Renal pelvis (tissue), 1 donor: ENCODE measurements at regions not wholly inside any gene's neighbourhood (a gene's known extent, or its start where the extent isn't known, plus 50 kb on each side); places are given as distances from the start of the nearest gene placed in this dataset.
"Not testable (repeated sequence)": the region's sequence is repeated elsewhere in the genome, so short reads cannot be mapped to it uniquely, and the experiment has no call there.

Source experiments
- DNase-seq: peaks from one replicate; pipeline ENCODE4 v3.0.0-alpha.2; 2013

DNA sequence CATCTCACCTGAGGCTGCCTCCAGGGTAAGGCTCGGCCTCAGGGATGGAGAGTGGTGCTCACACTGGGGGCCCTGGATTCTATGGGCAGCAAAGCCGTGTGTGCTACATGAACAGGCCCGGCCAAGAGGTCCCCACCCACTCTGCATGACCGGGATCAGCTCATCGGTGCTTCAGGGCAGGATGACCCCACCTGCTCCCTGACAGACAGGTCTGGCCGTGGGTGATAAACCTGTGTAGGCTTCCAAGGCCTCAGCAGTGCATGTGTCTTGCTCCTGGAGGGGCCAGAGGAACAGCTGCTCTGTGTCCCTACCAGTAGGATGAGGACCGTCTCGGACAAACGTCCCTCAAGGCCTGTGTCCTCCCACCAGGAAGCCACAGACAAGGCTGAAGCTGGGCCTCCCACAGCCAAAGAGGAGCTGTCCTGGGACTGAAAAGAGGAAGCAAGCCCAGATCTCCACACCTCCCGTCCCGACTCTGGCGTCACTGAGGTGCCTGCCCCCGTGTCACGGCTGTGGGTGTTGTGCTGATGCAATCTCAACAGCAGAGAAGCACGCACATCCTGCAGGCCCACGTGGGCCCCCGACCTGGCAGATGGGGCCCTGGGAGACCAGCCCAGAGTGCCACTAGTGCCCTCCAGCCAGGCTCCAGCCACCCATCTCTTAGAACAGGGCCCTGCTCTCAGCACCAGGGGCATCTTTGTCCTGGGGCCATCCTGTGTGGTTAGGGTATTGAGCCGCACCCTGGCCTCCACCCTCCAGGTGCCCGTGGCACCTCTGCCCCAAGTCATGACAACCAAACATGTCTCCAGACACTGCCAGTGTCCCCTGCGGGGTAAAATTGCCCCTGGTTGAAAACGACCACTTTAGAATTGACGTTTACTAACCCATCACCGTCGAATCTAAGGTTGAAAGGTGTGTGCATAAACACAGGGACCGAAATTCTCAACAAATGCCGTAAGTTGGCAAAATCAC is 5455.9 kb upstream of the TPTE start:
- DNase-seq: not testable (repeated sequence)

DNA sequence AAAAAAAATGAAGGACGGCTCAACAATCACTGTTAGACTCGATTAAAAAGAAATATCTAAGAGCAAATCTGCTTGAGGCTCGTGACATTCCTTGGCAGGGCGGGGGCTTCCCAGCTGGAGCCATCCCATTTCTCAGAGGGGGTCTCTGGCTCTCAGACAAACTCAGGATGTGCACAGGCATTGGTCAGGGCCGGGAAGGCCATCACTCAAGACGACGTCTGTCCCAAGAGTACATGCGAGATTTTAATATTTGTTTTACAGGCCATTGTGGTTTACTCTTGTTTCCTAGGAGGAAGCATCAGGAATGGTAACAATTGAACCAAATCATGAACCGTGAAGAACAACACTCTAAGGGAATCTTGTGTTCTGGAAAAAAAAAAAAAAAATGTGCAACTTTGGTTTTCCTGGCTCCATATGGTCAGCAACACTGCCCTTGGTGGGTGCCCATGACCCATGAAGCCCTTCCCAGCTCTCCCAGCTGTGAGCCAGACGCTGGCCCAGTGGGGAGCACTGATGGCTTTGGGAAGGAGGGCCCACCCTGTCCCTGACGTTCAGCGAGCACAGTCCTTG is 5454.6 kb upstream of the TPTE start:
- DNase-seq: not testable (repeated sequence)

DNA sequence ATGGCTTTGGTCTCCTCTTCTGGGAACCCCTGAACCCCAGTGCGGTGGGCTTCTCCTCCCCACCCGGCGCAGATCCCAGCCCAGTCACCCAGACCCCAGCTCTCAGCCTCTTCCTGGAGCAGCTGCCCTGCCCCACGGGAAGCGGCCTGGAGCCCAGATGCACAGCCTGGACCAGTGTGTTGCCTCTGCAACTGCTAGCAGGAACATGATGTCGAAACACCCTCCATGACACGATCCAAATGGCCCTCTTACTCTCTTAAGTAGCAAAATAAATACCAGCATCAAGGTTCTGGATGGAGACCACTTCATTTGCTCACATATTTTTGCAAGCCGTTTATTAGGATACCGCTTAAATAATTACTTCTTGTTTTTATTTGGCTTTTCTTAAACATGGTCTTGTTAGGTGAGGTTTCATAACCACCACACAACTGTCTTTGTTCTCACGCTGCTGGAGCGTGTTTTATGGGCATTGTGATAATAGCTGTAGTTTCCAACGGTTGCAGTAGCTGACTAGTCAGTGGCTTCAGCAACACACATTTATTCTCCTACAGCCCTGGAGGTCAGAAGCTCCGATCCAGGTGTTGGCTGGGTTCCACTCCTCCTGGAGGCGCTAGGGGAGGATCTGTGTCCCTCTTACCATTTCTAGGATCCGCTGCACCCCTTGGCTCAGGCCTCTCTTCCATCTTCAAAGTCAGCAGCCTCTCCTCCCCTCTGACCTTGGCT is 5453.9 kb upstream of the TPTE start:
- not testable (repeated sequence) for DNase-seq

DNA sequence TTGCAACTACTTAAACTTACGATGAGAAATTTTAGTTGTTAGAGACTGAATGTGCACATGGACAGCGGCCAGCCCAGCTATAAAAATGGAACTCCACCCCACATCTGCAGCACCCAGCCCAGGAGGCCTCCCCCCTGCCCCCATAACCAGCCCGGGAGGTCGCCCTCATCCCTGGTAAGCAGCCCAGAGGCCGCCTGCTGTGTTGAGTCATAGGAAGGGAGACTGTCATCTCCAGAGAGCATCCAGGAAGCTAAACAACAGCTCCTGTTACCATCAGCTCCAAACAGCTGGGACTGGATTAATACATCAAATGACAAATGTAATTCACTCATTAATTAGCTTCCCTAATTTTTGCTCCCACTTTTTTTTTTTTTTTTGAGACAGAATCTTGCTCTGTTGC is 5452.7 kb upstream of the TPTE start:
- not testable (repeated sequence) for DNase-seq

DNA sequence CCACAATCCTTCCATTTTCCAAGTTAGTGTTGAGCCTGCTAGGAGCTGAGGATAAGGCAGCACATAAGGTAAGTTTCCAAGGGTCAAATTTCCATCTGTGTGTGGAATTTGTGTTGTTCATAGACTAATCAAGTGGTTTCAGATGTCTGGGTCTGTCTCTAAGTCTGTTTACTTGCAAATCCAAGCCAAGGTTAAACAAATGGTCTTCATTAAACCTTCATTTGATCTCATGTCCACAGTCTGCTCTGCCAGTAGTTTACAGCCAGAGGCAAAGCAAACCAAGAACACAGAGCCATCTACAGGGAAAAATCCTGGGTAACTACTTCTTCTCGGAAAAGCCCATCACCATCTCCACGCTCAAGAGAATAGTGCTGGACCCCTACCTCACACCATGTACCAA is 5450.2 kb upstream of the TPTE start:
- DNase-seq: not testable (repeated sequence)

DNA sequence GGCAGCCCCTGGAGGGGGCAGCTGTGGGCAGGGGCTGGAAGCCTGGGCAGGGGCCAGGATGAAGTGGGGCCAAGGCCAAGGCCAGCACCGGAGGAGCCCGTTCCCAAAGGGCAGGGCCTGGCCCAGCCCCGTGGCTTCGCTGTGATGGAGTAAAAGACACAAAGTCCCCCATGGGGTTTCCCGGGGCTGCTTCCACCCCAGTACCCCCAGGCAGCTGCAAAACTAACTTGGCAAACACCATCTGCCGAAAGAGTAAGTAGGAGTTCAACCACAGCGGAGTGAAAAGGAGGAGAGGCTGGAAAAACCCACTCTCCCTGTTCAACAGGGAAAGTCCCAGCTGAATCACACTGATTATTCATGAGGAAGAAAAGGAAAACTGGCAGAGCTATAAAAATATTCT is 5444.5 kb upstream of the TPTE start:
- DNase-seq: not testable (repeated sequence)

DNA sequence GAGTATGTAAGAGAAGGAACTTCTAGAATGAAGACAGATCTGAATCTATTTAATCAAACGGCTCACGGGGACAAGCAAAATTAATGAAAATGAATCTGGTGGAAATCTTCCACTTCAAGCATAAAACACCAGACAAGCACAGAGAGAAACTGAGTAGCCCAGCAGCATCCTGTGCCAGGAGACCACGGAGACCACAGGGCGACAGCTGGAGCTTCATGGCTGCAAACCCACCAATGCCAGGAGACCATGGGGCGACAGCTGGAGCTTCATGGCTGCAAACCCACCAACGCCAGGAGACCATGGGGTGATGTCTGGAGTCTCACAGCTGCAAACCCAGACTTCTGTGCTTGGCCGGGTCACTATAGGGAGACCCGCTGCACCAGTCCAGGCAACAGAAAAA is 5442.0 kb upstream of the TPTE start:
- not testable (repeated sequence) for DNase-seq

DNA sequence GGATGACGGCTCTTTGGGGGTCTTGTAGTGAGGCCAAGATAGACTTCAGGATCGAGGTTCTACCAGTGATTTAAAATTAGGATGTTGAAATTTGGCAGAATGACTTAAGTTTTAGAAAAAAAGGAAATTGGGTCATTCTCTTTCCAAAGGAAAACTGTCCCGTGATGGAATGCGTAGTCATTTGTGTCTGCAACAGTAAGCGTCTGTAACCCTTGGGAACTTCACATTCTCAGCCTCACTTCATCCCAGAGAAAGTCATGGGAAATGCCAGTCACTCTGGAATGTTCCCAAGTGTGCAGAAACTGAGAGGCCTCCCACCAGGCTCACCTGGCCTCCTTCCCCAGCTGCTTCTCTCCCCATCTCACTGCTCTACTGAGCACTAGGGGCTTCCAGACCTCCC is 5441.4 kb upstream of the TPTE start:
- DNase-seq: not testable (repeated sequence)

DNA sequence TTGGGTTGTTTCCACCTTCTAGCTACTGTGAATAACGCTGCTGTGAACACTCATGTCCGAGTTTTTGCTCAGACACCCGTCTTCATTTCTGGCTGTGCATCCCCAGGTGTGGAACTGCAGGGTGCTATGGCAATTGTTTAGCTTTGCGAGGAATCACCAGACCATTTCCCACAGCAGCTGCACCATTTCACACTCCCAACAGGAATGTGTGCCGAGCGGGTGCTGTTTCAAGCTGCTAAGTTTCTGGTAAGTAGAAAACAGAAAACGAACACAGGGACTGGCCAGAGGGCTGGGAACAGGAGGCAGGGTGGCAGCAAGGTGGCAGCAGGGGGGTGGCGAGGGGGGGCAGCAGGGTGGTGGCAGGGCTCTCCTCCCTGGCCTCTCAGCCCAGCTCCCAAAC is 5437.1 kb upstream of the TPTE start:
- not testable (repeated sequence) for DNase-seq

DNA sequence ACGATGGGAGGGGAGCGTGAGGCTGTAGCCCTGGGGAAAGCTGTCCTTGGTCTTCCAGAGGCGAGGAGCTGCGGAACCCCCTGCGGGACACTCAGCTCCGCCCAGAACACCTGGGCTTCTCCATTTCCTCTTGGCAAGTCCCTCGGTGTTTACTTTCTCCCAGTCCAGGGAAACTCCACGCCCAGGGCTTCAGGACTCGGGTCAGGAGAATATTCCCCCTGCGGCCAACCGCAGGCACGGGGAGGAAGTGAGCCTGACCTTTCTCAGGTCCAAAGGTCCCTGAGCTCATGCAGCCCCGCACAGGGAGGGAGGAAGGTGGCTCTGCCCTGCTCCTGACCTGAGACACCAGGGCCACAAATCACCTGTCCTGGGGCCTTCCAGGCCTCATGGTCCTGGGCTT is 5435.9 kb upstream of the TPTE start:
- not testable (repeated sequence) for DNase-seq

DNA sequence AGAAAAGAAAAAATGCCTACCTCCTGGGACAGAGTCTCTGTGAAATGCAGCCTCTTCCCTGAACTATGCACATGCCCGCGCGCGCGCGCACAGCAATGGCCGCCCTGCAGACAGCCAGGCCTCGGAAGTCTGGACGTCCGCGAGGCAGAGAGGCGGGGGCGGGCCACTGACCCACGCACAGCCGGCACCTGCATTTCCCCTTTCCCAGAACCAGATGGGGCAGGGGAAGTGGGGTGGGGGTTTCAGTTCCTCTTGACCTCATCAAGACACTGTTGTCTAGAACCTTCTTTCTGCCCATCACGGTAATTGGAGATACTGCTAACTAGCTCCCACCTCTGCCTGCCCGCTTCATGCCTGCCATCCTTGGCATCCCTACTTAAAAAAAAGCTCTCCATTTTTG is 5435.0 kb upstream of the TPTE start:
- DNase-seq: not testable (repeated sequence)

DNA sequence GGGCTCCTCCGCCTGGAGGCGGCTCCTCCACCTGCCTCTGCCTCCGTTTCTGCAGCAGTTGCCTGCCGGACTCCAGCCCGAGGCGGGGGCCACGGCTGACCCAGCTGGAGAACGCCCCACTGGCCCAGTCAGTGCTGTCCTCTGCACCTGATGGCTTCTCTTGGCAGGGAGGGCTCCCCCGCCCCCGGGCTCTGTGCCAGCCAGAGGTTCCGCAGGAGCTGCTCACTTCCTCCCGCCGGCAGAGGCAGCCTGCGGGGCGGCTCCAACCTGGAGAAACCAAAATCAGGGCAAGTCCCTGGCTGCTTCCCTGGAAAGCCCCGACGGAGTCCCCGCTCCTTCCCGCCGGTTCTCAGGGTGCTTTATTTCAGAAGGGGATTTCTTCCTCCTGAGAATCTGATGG is 5432.6 kb upstream of the TPTE start:
- not testable (repeated sequence) for DNase-seq

DNA sequence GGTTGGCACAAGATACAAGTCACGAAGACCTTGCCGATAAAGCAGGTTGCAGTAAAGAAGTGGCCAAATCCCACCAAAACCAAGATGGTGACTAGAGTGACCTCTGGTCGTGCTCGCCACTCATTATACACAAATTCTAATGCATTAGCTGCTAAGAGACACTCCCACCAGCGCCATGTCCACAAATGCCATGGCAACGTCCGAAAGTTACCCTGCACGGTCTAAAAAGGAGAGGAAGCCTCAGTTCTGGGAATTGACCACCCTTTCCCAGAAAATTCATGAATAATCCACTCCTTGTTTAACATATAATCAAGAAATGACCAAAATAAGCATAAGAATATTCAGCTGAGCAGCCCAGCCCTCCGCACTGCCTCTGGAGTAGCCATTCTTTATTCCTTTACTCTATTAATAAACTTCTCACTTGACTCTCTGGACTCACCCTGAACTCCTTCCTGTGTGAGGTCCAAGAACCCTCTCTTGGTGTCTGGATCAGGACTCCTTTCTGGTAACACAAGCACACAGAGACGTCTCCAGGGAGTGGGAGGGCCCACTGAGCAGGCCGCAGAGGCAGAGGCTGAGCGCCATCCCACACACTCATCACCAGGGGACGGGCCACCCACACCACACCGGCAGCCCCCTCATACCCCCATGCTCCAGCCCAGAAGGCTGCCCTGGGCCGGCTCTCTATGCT is 5431.8 kb upstream of the TPTE start:
- DNase-seq: not testable (repeated sequence)

DNA sequence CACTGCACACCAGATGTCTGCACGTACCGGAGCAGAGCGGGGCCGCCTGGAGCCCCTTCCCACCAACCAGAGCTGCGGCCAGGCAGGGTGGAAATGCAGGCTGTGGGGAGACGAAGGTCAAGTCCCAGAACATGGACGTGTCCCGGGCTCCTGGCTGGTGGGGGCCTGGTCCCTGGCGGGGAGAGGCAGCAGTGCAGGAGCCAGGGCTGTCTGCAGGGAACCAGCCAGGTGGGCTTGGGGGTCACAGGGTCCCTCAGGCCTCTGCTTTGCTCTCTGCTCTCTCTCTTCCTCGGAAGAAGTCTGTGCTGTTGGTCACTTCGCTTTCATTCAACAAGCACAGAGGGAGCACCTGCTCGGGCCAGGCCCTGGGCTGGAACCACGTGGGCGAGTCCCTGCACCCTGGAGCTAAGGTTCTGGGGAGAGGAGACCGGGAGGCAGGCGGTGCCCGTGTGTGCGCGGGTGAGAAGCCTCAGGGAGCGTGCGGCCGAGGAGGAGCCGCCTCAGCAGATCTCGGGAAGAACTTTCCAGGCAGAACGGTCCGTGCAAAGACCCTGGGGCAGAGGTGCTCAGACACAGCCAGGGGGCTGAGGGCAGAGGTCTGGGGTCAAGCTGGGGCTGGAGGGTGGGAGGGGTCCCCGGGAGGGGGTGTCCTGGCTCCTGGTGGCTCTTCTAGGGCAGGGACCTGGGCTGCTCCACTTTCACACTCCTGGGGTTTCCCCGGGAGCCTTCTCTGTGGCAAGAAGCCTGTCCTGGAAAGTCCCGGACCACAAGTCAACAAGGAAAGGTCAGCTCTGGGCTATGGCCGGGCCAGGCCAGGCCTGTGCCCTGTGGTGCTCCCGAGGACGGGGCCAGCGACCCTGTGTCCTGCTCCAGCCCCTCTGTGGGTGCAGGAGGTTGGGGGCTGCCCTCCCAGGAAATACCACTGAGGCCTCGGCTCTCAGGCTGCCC is 5431.0 kb upstream of the TPTE start:
- not testable (repeated sequence) for DNase-seq

DNA sequence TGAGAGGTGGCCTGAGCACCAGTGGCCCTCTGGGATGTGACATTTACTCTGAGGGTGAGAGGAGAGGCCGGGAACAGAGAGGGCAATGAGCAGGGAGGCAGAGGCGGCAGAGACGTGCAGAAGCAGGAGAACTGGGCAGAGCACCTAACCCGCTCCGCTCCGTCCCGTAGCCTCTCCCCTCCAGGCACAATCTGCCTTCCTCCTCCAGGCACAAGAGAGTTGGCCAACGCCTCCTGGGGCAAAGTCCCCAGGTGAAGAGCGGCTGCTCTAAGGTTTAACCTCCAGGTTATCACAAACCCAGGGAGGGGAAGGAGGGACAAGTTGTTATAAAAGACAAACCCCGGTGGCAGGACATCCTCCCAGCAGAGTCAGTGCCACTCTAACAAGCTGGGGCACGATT is 5430.1 kb upstream of the TPTE start:
- not testable (repeated sequence) for DNase-seq

DNA sequence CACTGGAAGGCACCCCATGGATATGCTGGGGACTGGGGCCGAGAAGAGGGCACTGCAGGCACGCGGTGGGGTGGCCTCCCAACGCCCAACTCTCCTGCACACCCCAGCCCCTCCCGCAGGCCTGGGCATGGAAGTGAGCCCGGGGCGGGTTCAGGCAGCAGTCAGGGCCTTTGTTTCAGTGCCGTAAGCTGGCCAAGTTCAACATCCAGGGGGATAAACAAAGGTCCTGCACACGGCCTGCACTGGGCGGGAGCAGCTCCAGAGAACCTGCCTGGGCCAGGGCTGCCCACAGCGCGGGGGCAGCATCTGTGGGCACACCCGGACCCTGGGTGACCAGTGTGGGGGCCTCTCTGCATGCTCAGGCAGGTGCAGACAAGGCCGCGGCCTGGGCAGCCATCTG is 5425.8 kb upstream of the TPTE start:
- DNase-seq: not testable (repeated sequence)

DNA sequence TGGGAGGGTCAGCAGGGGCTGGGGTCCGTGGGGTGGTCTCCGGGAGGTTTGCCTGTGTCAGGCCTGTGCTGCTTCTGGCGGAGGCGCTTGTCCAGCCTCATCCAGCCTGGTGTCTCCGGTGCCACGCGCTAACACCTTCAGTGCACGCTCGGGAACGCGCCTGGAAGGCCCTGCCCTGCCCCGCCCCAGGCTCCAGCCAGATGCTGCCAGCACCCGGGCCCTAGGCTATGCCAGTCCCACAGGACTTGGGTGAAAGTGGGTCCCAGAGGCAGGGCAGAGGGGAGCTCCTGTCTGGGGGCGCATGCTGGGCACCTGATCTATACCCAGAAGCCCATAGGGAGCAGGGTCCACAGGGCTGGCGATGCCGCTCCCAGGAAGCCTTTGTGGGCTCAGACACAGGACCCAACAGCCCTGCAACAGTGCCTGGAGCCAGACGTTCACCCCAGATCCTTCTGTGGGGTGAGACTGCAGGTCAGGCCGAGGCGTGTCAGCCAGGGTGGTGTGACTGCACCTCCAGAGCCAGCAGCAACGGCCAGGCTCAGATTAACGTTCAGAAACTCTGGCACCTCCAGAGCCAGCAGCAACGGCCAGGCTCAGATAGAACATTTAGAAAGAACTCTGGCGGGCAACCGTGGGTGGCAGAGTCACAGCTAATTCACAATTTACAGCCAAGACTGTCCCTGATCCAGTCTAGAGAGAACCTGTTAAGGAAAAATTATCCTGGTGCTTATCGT is 5423.2 kb upstream of the TPTE start:
- DNase-seq: not testable (repeated sequence)

DNA sequence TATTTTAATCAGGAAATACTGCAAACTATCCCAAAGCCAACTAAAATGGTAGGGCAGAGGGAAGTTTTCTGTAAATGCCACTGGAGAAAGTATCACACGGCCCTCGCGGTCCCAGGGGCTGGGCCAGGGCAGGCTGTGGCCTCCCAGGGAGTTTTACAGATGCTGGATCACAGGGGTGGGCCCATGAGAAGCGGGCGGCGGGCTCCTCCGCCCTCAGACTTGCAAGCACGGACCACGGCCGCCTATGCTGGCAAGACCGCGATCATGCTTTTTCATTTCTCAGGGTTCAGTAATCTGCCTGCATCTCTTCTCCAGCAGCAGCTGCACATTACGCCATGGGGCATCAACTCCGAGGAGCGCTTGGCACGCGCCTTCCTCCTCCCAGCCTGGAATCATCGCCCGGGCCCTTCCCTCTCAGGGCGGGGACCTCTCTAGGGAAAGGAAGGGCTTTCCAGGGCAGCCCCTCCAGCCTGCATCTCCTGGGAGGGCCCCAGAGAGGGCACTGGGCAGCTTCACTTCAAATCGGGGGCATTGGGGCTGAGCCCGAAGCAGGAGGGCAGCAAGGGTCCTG is 5420.7 kb upstream of the TPTE start:
- DNase-seq: not testable (repeated sequence)

DNA sequence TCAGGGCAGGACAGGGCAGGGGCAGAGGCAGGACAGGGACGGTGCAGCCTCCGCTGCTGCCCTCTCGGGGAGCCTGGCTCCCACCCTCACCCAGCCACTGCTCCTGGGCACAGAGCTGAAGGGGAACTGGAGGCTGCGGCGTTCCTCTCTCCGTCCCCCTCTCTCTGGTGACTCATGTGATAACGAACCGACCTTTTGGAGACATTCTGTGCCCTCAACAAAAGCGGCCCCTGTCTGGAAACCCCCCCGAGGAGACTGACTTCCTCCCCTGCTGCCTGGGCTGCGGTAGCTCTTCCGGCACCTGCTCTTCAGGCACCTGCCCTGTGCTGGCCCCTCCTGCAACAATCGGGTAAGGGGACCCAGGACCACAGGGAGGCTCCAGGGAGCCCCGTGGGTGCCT is 5419.6 kb upstream of the TPTE start:
- DNase-seq: not testable (repeated sequence)
